ENCODE measurements at regions not wholly inside any gene's neighbourhood (a gene's known extent, or its start where the extent isn't known, plus 50 kb on each side); places are given as distances from the start of the nearest gene placed in this dataset.

DNA sequence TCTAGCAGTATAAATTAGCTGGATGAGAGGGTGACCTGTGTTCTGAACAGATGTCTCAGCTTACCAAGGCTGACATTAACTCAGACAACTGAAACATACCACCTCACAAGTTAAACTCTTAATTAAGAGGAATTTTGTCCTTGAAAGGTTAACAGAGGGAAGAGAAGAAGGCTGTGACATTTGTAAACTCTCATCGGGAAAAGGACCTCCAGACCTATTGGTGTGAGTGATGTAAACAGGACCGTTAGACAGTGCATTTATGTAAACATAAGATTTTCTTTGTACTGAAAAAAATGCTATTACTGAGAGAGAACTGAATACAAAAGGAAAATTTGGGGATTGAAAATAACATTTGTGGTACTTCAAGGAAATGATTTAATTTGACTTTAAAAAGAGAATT lies 308.4 kb upstream of the DIAPH2 start:
- POLR2A ChIA-PET, result no interaction called here
- Mint-ChIP-seq H3K27ac (no peak overlapping the region), H3K4me1 (ENCODE audit: low read depth) (no peaks in the 10 kb centered on the region), H3K36me3 (ENCODE audit: low read depth) (no peaks in the 10 kb centered on the region), H3K27me3 (no peaks in the 10 kb centered on the region), H3K4me3 (no peak overlapping the region), H3K9me3 (no peaks in the 10 kb centered on the region)
- intact Hi-C loops (cut with micrococcal nuclease), result no loop called here
- DNase-seq (no peak), ATAC-seq (no peak)
- CTCF ChIA-PET, result no interaction called here
- TF ChIP-seq, protein P1, sequence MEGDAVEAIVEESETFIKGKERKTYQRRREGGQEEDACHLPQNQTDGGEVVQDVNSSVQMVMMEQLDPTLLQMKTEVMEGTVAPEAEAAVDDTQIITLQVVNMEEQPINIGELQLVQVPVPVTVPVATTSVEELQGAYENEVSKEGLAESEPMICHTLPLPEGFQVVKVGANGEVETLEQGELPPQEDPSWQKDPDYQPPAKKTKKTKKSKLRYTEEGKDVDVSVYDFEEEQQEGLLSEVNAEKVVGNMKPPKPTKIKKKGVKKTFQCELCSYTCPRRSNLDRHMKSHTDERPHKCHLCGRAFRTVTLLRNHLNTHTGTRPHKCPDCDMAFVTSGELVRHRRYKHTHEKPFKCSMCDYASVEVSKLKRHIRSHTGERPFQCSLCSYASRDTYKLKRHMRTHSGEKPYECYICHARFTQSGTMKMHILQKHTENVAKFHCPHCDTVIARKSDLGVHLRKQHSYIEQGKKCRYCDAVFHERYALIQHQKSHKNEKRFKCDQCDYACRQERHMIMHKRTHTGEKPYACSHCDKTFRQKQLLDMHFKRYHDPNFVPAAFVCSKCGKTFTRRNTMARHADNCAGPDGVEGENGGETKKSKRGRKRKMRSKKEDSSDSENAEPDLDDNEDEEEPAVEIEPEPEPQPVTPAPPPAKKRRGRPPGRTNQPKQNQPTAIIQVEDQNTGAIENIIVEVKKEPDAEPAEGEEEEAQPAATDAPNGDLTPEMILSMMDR (IDR thresholded peaks at IDR 0.05), result no peak

DNA sequence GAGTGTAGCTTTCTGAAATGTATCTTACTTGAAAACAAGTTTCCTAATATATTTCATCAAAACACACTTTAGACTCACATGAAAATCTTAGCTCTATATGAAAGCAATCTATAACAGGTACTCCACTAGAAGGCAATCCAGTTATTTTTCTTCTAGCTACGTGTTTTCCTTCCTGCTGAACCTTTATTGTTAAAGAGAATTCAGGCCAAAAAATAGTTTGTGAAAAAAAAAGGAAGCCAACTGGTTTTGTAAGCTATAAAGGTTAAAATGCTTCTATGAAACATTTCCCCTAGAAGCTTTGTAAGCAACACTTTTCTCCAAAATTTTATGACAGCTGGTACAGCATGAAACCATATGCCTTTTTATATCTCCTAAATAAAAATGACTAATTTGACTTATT lies 304.7 kb upstream of the DIAPH2 start:
- no peak overlapping the region for H3K4me3 Mint-ChIP-seq
- H3K4me1 Mint-ChIP-seq (ENCODE audit: low read depth), result no peaks in the 10 kb centered on the region
- H3K9me3 Mint-ChIP-seq, result no peaks in the 10 kb centered on the region
- intact Hi-C loops (cut with micrococcal nuclease), result no loop called here
- no peak overlapping the region for H3K27ac Mint-ChIP-seq
- H3K36me3 Mint-ChIP-seq (ENCODE audit: low read depth), result no peaks in the 10 kb centered on the region
- no peak for DNase-seq
- POLR2A ChIA-PET, result no interaction called here
- CTCF ChIA-PET, result no interaction called here
- TF ChIP-seq, protein P1 (IDR thresholded peaks at IDR 0.05), result no peak
- no peaks in the 10 kb centered on the region for H3K27me3 Mint-ChIP-seq
- ATAC-seq, result no peak

DNA sequence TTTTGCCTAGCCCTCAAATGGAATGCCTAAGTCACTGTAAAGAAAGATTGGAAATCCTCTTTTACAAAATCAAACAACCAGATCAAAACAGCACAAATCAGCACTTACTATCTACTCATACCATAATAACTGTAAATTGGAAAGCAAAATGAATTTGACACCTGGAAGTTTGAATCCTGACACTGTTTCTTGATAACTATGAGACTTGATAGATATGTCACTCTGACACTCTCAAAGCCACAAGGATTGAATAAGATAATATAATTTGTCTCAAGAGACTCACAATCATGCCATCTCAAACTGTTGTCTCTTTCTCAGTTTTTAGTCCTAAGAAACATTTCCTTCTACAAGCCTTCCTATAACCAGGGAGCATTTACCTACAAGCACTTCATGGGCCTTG lies 302.6 kb upstream of the DIAPH2 start:
- DNase-seq, result no peak
- CTCF ChIA-PET, result no interaction called here
- H3K4me3 Mint-ChIP-seq, result no peak overlapping the region
- intact Hi-C loops (cut with micrococcal nuclease), result no loop called here
- POLR2A ChIA-PET, result interaction anchor here (0.6 kb wide), 1 partner anchor 304 kb away, joined by 4 read pairs; no protein-coding TSS in a partner anchor
- no peaks in the 10 kb centered on the region for H3K27me3 Mint-ChIP-seq
- no peak for ATAC-seq
- H3K9me3 Mint-ChIP-seq, result no peaks in the 10 kb centered on the region
- H3K36me3 Mint-ChIP-seq (ENCODE audit: low read depth), result no peaks in the 10 kb centered on the region
- TF ChIP-seq, protein P1 (IDR thresholded peaks at IDR 0.05), result no peak
- no peak overlapping the region for H3K27ac Mint-ChIP-seq
- H3K4me1 Mint-ChIP-seq (ENCODE audit: low read depth), result no peaks in the 10 kb centered on the region

DNA sequence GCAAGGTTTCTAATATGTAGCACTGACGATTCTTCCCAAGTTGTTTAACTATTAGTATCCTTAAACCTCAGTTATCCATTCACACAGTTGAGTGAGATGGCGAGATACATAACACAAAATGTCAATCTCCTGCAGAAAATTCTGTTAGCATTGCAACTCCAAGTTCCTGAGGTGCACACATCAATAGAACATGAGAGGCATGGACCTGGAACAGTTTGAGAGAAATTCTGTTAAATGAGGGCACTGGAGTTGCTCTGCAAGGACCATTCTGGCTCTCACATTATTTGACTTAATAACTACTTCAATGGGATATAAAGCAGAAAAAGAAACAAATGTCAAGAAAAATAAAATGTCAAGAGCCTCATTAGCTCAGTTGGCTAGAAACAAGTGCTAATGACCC lies 301.2 kb upstream of the DIAPH2 start:
- intact Hi-C loops (cut with micrococcal nuclease), result no loop called here
- Mint-ChIP-seq H3K36me3 (ENCODE audit: low read depth) (no peaks in the 10 kb centered on the region), H3K4me3 (no peak overlapping the region), H3K27ac (no peak overlapping the region), H3K9me3 (no peaks in the 10 kb centered on the region), H3K27me3 (no peaks in the 10 kb centered on the region), H3K4me1 (ENCODE audit: low read depth) (no peaks in the 10 kb centered on the region)
- ChIA-PET CTCF (no interaction called here), POLR2A (no interaction called here)
- TF ChIP-seq, protein P1 (IDR thresholded peaks at IDR 0.05), result no peak
- ATAC-seq (no peak), DNase-seq (no peak)

DNA sequence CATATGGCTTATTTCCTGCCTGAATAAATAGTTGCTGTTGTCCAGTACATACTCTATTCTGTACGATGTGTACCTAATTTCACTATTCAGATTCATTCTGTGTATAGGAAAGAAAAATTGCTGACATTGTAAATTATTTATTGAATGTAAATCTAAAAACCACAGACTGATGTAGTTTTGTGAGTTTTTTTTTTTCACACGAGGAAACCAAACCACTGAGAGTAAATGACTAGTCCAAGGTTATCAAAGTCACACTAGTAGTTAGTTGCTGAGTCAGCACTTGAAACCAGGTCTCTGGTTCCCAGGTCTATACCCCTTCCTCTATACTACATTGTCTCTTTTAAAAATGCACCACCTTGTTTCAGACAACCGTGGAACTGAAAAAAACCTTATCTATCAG lies 298.3 kb upstream of the DIAPH2 start:
- Mint-ChIP-seq H3K27me3 (no peaks in the 10 kb centered on the region), H3K36me3 (ENCODE audit: low read depth) (no peaks in the 10 kb centered on the region), H3K4me1 (ENCODE audit: low read depth) (no peaks in the 10 kb centered on the region), H3K9me3 (no peaks in the 10 kb centered on the region), H3K27ac (no peak overlapping the region), H3K4me3 (no peak overlapping the region)
- DNase-seq, result no peak
- ChIA-PET POLR2A (no interaction called here), CTCF (no interaction called here)
- no peak for ATAC-seq
- TF ChIP-seq, protein P1 (IDR thresholded peaks at IDR 0.05), result no peak
- intact Hi-C loops (cut with micrococcal nuclease), result no loop called here

Measured in activated CD8-positive, alpha-beta T cell treated with anti-CD3 and anti-CD28 coated beads for 36 hours (primary cell).